DND-41 (cell line): ENCODE measurements at regions not wholly inside any gene's neighbourhood (a gene's known extent, or its start where the extent isn't known, plus 50 kb on each side); places are given as distances from the start of the nearest gene placed in this dataset.

Source experiments
- EZH2 ChIP-seq: IDR thresholded peaks from 3 replicates; pipeline ENCODE4 v1.6.1; 2012; ENCODE audit warnings: borderline replicate concordance, low read depth, mild to moderate bottlenecking, moderate library complexity, low read length, inconsistent platforms; ENCODE audit not compliant: severe bottlenecking
- TF ChIP-seq, protein P1 (sequence below): IDR thresholded peaks from 2 replicates; pipeline ENCODE4 v1.5.1; 2012; ENCODE audit warnings: borderline replicate concordance, low read length, moderate library complexity, mild to moderate bottlenecking; ENCODE audit not compliant: poor library complexity, severe bottlenecking; ENCODE audit errors: extremely low read depth

GRCh38 chr11:119797123-119797611, 68.2 kb upstream of the NECTIN1 start:
- TF ChIP-seq, protein P1, sequence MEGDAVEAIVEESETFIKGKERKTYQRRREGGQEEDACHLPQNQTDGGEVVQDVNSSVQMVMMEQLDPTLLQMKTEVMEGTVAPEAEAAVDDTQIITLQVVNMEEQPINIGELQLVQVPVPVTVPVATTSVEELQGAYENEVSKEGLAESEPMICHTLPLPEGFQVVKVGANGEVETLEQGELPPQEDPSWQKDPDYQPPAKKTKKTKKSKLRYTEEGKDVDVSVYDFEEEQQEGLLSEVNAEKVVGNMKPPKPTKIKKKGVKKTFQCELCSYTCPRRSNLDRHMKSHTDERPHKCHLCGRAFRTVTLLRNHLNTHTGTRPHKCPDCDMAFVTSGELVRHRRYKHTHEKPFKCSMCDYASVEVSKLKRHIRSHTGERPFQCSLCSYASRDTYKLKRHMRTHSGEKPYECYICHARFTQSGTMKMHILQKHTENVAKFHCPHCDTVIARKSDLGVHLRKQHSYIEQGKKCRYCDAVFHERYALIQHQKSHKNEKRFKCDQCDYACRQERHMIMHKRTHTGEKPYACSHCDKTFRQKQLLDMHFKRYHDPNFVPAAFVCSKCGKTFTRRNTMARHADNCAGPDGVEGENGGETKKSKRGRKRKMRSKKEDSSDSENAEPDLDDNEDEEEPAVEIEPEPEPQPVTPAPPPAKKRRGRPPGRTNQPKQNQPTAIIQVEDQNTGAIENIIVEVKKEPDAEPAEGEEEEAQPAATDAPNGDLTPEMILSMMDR: no peak
- no peak for TF ChIP-seq EZH2
